Activated CD4-positive, alpha-beta T cell treated with anti-CD3 and anti-CD28 coated beads, Interleukin-2, Interleukin-4, amounts not matched to agents 100 ng/mL and 50 ng/mL, durations not matched to agents 16 hours and 8 hours (primary cell): ENCODE measurements at regions not wholly inside any gene's neighbourhood (a gene's known extent, or its start where the extent isn't known, plus 50 kb on each side); places are given as distances from the start of the nearest gene placed in this dataset.
"Not testable (repeated sequence)": the region's sequence is repeated elsewhere in the genome, so short reads cannot be mapped to it uniquely, and the experiment has no call there.

Experiments used
- DNase-seq: peaks from one replicate; pipeline ENCODE4 v3.0.0-alpha.2; 2020; ENCODE audit warnings: low spot score

- no peak for DNase-seq
These were observed 204.6 kb upstream of the SLIT2 start for GRCh38 chr4:20046931-20047677.

- DNase-seq, result no peak
These were observed 205.5 kb upstream of the SLIT2 start for GRCh38 chr4:20046179-20046578.

DNA sequence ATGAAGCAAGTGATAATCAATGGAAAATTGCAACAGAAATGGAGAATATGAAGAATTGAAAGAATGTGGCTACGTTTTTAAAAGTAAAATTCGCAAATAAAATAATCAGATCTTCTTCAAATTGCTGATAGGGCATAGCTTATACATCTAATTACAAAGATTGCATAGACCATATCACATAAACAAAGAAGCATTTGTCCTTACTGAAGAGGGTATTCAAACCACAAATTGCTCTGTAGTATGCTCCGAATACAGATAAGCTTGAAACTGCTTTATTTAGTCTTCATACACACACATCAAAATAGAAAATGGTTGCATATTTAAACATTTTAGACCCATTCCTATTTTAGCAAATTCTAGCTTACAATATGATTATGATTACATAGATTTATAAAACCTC lies 206.7 kb upstream of the SLIT2 start:
- DNase-seq, result no peak

GRCh38 chr4:20044502-20044911 lies 207.2 kb upstream of the SLIT2 start:
- no peak for DNase-seq

GRCh38 chr4:20043991-20044390 lies 207.7 kb upstream of the SLIT2 start:
- no peak for DNase-seq

DNA sequence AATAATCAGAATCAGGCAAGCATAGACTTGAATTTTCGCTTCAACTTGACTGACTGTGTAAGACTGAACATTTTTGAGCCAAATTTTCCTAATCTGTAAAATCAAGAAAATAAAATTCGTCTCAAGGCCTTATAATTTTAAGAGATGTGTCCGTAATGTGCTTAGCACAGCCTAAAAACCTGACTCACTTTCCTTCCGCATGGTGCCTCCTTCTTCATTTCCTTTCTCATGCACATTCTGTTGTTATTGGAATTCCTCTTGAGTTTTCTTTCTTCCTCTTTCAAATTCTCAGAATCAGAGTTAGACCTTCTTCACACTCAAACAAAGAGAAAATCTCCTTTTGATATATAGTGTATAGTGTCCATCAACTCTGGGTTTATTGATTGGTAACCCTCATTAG lies 208.9 kb upstream of the SLIT2 start:
- DNase-seq, result no peak

GRCh38 chr4:20041839-20042407 lies 209.8 kb upstream of the SLIT2 start:
- DNase-seq, result no peak

DNA sequence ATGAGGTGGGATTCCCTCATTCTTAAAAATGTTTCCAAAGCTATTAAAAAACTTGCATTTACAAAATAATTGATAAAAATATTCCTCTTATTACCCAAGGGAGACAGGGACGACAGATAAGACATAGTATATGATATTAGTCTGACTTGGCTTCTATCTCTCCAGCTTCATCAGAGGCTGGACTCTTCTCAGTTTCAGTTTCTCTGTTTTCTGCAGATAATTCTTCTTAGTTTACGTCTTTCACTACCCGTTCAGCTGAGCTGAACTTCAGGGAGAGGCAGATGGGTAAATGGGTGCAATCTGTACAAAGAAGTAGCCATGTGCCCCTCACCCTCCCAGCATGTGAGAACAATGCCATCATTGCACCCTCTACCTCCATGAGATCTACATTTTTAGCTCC lies 214.0 kb upstream of the SLIT2 start:
- DNase-seq, result no peak

DNA sequence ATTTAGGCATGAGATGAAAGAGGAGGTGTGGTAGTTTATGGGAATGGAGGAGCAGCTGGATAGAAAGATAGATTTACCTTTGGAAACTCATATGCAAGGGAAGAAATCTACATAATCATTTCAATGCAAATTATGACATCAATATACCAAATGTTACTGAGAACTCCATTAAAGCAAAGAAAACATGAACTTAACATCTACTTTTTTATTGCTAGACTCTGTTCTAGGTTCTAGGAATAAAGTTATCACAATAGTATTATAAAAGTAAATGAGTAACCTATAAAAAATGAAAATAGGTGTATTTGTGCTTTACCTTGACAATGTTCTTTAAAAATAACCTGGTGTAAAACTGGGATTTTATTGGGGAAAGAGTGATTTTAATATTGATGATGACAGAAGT lies 221.6 kb upstream of the SLIT2 start:
- no peak for DNase-seq

- DNase-seq, result no peak
These were observed 223.1 kb upstream of the SLIT2 start for GRCh38 chr4:20028645-20029044.

- DNase-seq, result no peak
These were observed 225.2 kb upstream of the SLIT2 start for GRCh38 chr4:20026456-20026855.

GRCh38 chr4:20022471-20022870 lies 229.2 kb upstream of the SLIT2 start:
- no peak for DNase-seq

DNA sequence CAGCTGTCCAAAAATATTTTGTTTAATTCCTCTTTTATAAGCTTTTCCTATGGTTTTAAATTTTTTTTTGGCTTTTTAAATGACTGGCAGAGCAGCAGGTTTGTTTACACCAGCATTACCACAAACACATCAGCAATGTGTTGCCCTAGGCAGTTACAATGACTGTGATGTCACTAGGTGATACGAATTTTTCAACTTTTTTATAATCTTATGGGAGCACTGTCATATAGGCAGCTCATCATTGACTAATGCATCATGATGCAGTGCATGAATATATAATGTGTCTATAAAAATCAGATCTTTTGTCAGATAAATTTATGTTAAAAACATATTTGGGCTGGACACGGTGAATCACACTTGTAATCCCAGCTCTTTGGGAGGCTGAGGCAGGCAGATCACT lies 231.6 kb upstream of the SLIT2 start:
- DNase-seq, result no peak

DNA sequence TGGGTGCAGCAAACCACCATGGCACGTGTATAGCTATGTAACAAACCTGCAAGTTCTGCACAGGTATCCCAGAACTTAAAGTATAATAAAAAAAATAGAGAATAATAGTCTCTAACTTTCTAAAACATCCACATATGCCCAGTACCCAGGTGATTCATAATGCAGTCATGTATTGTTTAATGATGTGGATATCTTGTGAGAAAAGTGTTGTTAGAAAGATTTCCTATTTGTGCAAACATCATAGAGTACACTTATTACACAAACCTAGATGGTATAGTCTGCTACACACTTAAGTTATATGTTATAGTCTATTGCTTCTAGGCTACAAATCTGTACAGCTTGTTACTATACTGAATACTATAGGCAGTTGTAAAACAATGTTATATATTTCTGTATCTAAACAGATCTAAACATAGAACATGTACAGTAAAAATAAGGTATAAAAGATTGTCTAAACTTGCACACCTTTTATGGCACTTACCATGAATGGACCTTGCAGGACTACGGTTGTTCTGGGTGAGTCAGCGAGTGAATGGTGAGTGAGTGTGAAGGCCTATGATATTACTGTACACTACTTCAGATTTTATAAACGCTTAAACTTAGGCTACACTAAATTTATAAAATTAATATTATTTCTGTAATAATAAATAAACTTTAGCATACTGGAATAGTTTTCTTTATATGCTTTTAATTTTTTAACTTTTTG lies 232.2 kb upstream of the SLIT2 start:
- DNase-seq, result no peak

DNA sequence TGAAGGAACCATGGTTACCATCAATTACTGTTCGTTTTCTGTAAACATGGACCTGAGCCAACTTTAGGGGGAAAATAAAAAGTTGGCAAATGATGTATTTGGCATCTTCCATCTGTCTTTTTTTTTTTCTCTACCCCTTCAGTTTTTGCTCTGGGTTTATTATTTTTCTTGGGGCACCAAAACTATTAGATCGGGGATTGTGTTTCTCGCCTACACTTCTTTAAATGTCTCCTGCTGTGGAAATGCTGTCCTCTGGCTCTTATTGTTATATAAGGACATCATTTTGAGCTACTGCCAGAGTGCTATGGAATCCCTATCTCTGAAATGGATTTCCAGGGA lies 234.0 kb upstream of the SLIT2 start:
- DNase-seq, result no peak

- no peak for DNase-seq
These were observed 234.5 kb upstream of the SLIT2 start for GRCh38 chr4:20017070-20017776.

GRCh38 chr4:20015636-20016224 lies 236.0 kb upstream of the SLIT2 start:
- no peak for DNase-seq

- DNase-seq, result not testable (repeated sequence)
These were observed 247.7 kb upstream of the SLIT2 start for GRCh38 chr4:20003836-20004558.

GRCh38 chr4:19999775-20000414 lies 251.8 kb upstream of the SLIT2 start:
- DNase-seq, result no peak

GRCh38 chr4:19999276-19999675 lies 252.4 kb upstream of the SLIT2 start:
- DNase-seq, result no peak

- DNase-seq, result no peak
These were observed 258.5 kb upstream of the SLIT2 start for GRCh38 chr4:19993242-19993641.
